GM23338 (cell line): ENCODE measurements at regions not wholly inside any gene's neighbourhood (a gene's known extent, or its start where the extent isn't known, plus 50 kb on each side); places are given as distances from the start of the nearest gene placed in this dataset.

Experiments used
- ATAC-seq: fragments of 200-7000 bp; cut with Tn5 transposase; 3 replicates; pipeline ENCODE4 v1.9.1; 2020
- DNase-seq: peaks from one replicate; pipeline ENCODE4 v3.0.0-alpha.2; 2015; ENCODE audit warnings: low spot score
- H2AFZ ChIP-seq: fragments of 200-600 bp; sonication (generic); 2 replicates; pipeline ENCODE4 v1.8.0; 2016; ENCODE audit warnings: antibody characterized with exemption, mild to moderate bottlenecking, moderate library complexity
- H3F3A ChIP-seq: fragments of 200-600 bp; sonication (generic); replicated peaks from 2 replicates; pipeline ENCODE4 v1.8.0; 2017; ENCODE audit warnings: antibody characterized with exemption, mixed run types, low read depth
- H3K27ac ChIP-seq: fragments of 200-600 bp; sonication (generic); 2 replicates; pipeline ENCODE4 v1.6.1; 2016; ENCODE audit warnings: low read depth
- H3K27me3 ChIP-seq: fragments of 200-600 bp; sonication (generic); 2 replicates; pipeline ENCODE4 v1.8.0; 2016; ENCODE audit warnings: mild to moderate bottlenecking, mixed run types, moderate library complexity; ENCODE audit not compliant: insufficient read depth
- H3K36me3 ChIP-seq: fragments of 200-600 bp; sonication (generic); 2 replicates; pipeline ENCODE4 v1.8.0; 2016; ENCODE audit warnings: mild to moderate bottlenecking; ENCODE audit not compliant: insufficient read depth
- H3K4me1 ChIP-seq: fragments of 200-600 bp; sonication (generic); 2 replicates; pipeline ENCODE4 v1.8.0; 2016; ENCODE audit warnings: mild to moderate bottlenecking, moderate library complexity; ENCODE audit not compliant: insufficient read depth
- H3K4me2 ChIP-seq: fragments of 200-600 bp; sonication (generic); 2 replicates; pipeline ENCODE4 v1.7.1; 2017; ENCODE audit warnings: mixed run types
- H3K4me3 ChIP-seq: fragments of 200-600 bp; sonication (generic); 2 replicates; pipeline ENCODE4 v1.6.1; 2016; ENCODE audit warnings: mixed run types
- H3K79me2 ChIP-seq: fragments of 200-600 bp; sonication (generic); replicated peaks from 2 replicates; pipeline ENCODE4 v1.8.0; 2017; ENCODE audit warnings: mild to moderate bottlenecking; ENCODE audit not compliant: insufficient read depth
- H3K9me2 ChIP-seq: fragments of 200-600 bp; sonication (generic); 2 replicates; pipeline ENCODE4 v1.8.0; 2017; ENCODE audit not compliant: insufficient read depth
- H4K20me1 ChIP-seq: fragments of 200-600 bp; sonication (generic); replicated peaks from 2 replicates; pipeline ENCODE4 v1.8.0; 2017; ENCODE audit warnings: mild to moderate bottlenecking; ENCODE audit not compliant: insufficient read depth
- H3K27ac Mint-ChIP-seq: 2 replicates; pipeline ENCODE4 v1.8.0; 2020; ENCODE audit warnings: inconsistent platforms, mild to moderate bottlenecking, moderate library complexity, mixed read lengths
- H3K27me3 Mint-ChIP-seq: 3 replicates; pipeline ENCODE4 v1.8.0; 2022; ENCODE audit warnings: low read depth, mild to moderate bottlenecking, moderate library complexity, mixed read lengths, inconsistent platforms; ENCODE audit not compliant: insufficient read depth, poor library complexity
- H3K36me3 Mint-ChIP-seq: 3 replicates; pipeline ENCODE4 v1.8.0; 2021; ENCODE audit warnings: low read depth, mild to moderate bottlenecking, inconsistent platforms, moderate library complexity, mixed read lengths
- H3K4me1 Mint-ChIP-seq: 3 replicates; pipeline ENCODE4 v1.8.0; 2020; ENCODE audit warnings: mild to moderate bottlenecking, inconsistent platforms, mixed read lengths
- H3K4me3 Mint-ChIP-seq: 3 replicates; pipeline ENCODE4 v1.8.0; 2021; ENCODE audit warnings: moderate library complexity, mild to moderate bottlenecking, inconsistent platforms, mixed read lengths
- H3K9me3 Mint-ChIP-seq: 3 replicates; pipeline ENCODE4 v1.8.0; 2020; ENCODE audit warnings: moderate library complexity, mild to moderate bottlenecking, inconsistent platforms, mixed read lengths
- CREB1 ChIP-seq: fragments of 250-450 bp; sonication (Bioruptor Pico); IDR thresholded peaks from 2 replicates; pipeline ENCODE4 v1.5.0; 2020; ENCODE audit warnings: low read depth, mild to moderate bottlenecking, moderate library complexity
- STAT1 ChIP-seq: IDR thresholded peaks from one replicate; pipeline ENCODE4 v1.6.1; 2016; ENCODE audit warnings: antibody characterized with exemption; ENCODE audit not compliant: unreplicated experiment
- ZNF462 ChIP-seq: fragments of 250-450 bp; sonication (Bioruptor Pico); IDR thresholded peaks from 2 replicates; pipeline ENCODE4 v1.5.0; 2020; ENCODE audit warnings: mild to moderate bottlenecking, moderate library complexity
- TF ChIP-seq, protein P1 (sequence below): IDR thresholded peaks from one replicate; pipeline ENCODE4 v1.6.1; 2018; ENCODE audit warnings: antibody characterized with exemption; ENCODE audit not compliant: unreplicated experiment

DNA sequence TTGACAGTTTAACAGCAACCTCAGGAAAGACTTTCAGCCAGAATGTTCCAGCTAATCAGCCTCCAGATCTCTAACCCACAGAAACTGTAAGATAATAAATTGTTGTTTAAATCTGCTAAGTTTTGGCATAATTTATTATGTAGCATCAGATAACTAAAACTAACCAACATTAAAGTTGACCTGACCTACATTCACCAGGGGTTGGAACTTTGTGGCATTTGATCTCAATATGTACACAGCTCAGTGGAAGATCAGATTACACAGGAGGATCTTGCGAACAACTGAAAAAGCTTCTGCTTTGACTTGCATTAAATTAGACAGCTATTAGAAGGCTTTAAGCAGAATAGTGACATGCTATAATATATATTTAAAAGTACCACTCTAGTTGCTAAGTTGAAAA lies 91.4 kb upstream of the POU1F1 start:
- Histone ChIP-seq H3K27me3 (no peaks in the 10 kb centered on the region), H3F3A (no peaks in the 10 kb centered on the region), H4K20me1 (no peaks in the 10 kb centered on the region), H3K4me2 (no peak overlapping the region), H3K36me3 (no peaks in the 10 kb centered on the region), H2AFZ (no peak overlapping the region), H3K4me3 (no peak overlapping the region), H3K79me2 (no peaks in the 10 kb centered on the region), H3K27ac (no peak overlapping the region), H3K9me2 (peaks cover 20% of the 10 kb centered on the region), H3K4me1 (peaks cover 7% of the 10 kb centered on the region; the same call in 1 of the 2 replicates)
- Mint-ChIP-seq H3K27ac (no peak overlapping the region), H3K4me3 (no peak overlapping the region), H3K27me3 (peaks cover 3% of the 10 kb centered on the region), H3K36me3 (no peaks in the 10 kb centered on the region), H3K4me1 (peaks cover 7% of the 10 kb centered on the region; the same call in 2 of the 3 replicates), H3K9me3 (no peaks in the 10 kb centered on the region)
- TF ChIP-seq STAT1 (no peak), CREB1 (no peak), ZNF462 (CRISPR knock-in tag) (no peak)
- TF ChIP-seq, protein P1, sequence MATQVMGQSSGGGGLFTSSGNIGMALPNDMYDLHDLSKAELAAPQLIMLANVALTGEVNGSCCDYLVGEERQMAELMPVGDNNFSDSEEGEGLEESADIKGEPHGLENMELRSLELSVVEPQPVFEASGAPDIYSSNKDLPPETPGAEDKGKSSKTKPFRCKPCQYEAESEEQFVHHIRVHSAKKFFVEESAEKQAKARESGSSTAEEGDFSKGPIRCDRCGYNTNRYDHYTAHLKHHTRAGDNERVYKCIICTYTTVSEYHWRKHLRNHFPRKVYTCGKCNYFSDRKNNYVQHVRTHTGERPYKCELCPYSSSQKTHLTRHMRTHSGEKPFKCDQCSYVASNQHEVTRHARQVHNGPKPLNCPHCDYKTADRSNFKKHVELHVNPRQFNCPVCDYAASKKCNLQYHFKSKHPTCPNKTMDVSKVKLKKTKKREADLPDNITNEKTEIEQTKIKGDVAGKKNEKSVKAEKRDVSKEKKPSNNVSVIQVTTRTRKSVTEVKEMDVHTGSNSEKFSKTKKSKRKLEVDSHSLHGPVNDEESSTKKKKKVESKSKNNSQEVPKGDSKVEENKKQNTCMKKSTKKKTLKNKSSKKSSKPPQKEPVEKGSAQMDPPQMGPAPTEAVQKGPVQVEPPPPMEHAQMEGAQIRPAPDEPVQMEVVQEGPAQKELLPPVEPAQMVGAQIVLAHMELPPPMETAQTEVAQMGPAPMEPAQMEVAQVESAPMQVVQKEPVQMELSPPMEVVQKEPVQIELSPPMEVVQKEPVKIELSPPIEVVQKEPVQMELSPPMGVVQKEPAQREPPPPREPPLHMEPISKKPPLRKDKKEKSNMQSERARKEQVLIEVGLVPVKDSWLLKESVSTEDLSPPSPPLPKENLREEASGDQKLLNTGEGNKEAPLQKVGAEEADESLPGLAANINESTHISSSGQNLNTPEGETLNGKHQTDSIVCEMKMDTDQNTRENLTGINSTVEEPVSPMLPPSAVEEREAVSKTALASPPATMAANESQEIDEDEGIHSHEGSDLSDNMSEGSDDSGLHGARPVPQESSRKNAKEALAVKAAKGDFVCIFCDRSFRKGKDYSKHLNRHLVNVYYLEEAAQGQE: no peak
- DNase-seq (no peak), ATAC-seq (no peak)
